ENCODE measurements at regions not wholly inside any gene's neighbourhood (a gene's known extent, or its start where the extent isn't known, plus 50 kb on each side); places are given as distances from the start of the nearest gene placed in this dataset.

DNA sequence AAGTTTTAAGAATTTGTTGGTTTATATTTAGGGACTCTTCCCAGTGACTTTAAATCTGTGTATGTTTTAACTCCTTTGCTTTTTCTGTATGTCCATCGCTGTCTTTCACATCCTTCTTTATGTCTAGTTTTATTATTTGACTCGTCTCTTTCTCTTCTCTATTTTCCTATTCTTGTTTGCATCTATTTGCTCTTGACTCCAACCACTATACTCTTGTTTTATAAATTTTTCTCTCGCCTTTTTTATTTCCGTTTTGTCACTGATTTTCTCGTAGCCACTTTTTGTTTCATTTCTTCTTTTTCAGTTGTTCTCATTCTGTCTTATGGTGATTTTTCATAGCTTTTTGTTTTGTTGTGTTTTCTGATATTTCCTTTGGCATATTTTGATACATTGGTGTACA lies 170.5 kb upstream of the NETO1 start:
- no peak for DNase-seq (ENCODE audit: low spot score in 2 of 2)
- Histone ChIP-seq H3K36me3 (no peaks in the 10 kb centered on the region), H3K9me3 (no peaks in the 10 kb centered on the region), H3K27me3 (no peaks in the 10 kb centered on the region), H3K27ac (no peak overlapping the region), H3K4me1 (no peaks in the 10 kb centered on the region), H3K4me3 (no peak overlapping the region)
- no peak for TF ChIP-seq CTCF (IDR thresholded peaks at IDR 0.05)
- intact Hi-C loops (cut with DNase I) = no loop called here

DNA sequence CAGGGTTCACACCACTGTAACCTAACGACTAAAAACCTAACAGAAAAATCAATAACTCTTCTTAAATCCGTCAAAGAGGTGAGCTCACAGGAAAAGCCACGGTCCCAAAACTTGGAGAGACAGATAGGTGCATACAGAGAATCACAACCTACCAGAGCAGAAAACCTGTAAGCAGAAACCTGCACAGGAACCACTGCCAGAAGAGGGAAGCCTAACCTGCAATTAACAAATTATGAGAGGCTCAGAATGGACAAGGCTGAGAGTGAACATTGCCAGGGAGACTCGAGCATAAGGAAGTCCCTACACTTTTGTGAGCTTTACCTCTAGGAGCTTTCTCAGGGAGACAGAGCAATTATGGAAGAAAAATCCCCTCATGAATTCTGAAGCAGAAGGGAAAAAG lies 156.2 kb upstream of the NETO1 start:
- no peak for DNase-seq (ENCODE audit: low spot score in 2 of 2)
- TF ChIP-seq CTCF (IDR thresholded peaks at IDR 0.05) = no peak
- no peaks in the 10 kb centered on the region for H3K9me3 ChIP-seq
- no peak overlapping the region for H3K27ac ChIP-seq
- no peaks in the 10 kb centered on the region for H3K4me1 ChIP-seq
- H3K36me3 ChIP-seq = no peaks in the 10 kb centered on the region
- intact Hi-C loops (cut with DNase I) = no loop called here
- no peaks in the 10 kb centered on the region for H3K27me3 ChIP-seq
- no peak overlapping the region for H3K4me3 ChIP-seq

DNA sequence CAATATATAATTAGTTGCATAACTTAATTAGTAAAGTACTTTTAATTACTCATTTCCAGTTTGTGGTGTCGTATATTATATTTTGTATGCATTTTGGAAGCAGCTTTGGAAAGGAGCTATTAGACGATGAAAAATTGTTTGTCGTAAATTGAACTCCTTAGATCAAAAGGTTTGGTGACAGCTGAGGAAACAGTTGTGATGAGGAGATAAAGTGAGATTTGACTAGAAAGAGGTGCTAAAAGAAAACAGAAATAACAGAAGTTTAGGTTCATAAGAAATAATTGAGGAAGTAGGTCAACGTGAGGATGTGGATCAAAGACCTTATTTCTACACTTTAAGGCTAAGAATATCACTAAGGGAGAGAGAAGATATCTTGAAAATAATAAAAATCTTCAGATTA lies 141.9 kb upstream of the NETO1 start:
- no peaks in the 10 kb centered on the region for H3K27me3 ChIP-seq
- no peaks in the 10 kb centered on the region for H3K9me3 ChIP-seq
- H3K27ac ChIP-seq = no peak overlapping the region
- no peak for DNase-seq (ENCODE audit: low spot score in 2 of 2)
- H3K36me3 ChIP-seq = no peaks in the 10 kb centered on the region
- H3K4me1 ChIP-seq = no peaks in the 10 kb centered on the region
- H3K4me3 ChIP-seq = no peak overlapping the region
- TF ChIP-seq CTCF (IDR thresholded peaks at IDR 0.05) = no peak
- intact Hi-C loops (cut with DNase I) = no loop called here

DNA sequence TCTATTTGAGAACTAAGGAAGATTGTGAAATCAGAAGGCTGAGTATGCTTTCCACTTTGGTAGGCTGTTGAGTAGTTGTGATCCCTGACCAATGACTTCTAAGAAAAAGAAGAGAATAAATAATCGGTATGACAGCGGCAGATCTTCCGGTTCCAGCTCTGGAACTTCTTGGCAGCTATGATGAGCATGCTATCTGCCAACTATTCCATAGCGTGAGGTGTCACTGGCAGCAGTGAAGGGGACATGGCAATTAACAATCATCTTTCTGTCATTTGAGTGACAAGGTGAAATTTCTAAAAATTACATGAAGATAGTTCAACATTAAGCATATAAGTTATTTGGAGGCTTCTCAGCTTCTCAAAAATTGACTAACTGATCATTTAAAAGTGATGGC lies 140.1 kb upstream of the NETO1 start:
- Histone ChIP-seq H3K27ac (no peak overlapping the region), H3K4me1 (no peaks in the 10 kb centered on the region), H3K36me3 (no peaks in the 10 kb centered on the region), H3K4me3 (no peak overlapping the region), H3K27me3 (no peaks in the 10 kb centered on the region), H3K9me3 (no peaks in the 10 kb centered on the region)
- intact Hi-C loops (cut with DNase I) = no loop called here
- TF ChIP-seq CTCF (IDR thresholded peaks at IDR 0.05) = no peak
- DNase-seq (ENCODE audit: low spot score in 2 of 2) = no peak

DNA sequence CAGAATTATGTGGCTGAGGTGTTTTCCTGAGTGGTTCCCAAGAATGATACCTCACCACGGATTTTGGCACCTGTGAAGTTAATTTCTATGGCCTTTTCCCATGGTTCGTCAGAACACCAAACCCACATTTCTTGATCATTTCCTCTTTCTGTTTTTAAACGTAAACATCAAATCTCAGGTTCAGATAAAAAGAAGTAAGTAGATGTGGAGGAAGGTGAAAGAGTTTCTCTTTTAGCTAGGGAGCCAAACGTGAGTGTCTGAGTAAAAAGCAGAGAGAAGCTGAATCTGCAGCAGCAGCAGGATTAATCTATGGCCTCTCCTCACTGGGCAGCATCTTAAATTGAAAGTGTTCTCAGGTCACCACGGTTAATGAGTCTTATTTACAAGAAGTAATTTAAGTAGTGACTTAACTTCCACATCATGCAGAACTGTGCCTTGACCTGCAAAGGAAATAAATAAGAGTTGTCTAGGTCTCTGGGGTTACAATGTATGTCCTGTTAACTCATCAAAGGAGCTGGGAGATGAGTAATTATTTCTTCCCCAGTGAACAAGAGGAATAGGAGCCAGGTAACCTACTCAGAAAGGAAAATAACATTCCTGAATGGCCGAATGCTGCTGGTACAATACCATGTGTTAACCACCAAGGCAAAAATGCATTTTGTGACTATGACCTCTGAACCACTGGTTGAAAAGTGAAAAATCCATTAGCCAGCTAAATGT lies 139.6 kb upstream of the NETO1 start:
- H3K4me1 ChIP-seq = no peaks in the 10 kb centered on the region
- H3K27ac ChIP-seq = no peak overlapping the region
- TF ChIP-seq CTCF (IDR thresholded peaks at IDR 0.05) = no peak
- intact Hi-C loops (cut with DNase I) = no loop called here
- no peak for DNase-seq (ENCODE audit: low spot score in 2 of 2)
- H3K27me3 ChIP-seq = no peaks in the 10 kb centered on the region
- H3K36me3 ChIP-seq = no peaks in the 10 kb centered on the region
- H3K4me3 ChIP-seq = no peak overlapping the region
- H3K9me3 ChIP-seq = no peaks in the 10 kb centered on the region

DNA sequence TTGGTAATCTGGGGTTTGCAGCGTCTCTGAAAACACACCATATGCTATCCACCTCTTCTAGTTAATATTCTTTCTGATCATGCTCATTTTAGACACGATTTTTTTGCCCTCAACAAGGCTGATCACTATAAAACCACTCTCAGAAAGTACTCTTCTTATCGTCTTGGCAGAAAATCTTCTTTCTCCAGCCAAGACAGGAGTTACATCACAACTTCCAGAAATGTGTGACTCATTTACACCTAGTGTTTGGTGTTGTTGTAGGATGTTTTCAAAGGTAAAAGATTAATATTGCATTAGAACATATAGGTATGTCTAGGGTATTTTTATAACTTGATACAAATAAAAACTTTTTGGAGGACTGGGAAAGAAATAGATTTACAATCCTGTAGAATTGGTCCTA lies 138.5 kb upstream of the NETO1 start:
- no peak for DNase-seq (ENCODE audit: low spot score in 2 of 2)
- no peak overlapping the region for H3K4me3 ChIP-seq
- H3K27me3 ChIP-seq = no peaks in the 10 kb centered on the region
- no peak for TF ChIP-seq CTCF (IDR thresholded peaks at IDR 0.05)
- intact Hi-C loops (cut with DNase I) = no loop called here
- H3K36me3 ChIP-seq = no peaks in the 10 kb centered on the region
- H3K4me1 ChIP-seq = no peaks in the 10 kb centered on the region
- H3K9me3 ChIP-seq = no peaks in the 10 kb centered on the region
- H3K27ac ChIP-seq = no peak overlapping the region

Data from ascending aorta (tissue), 2 donors.